RWPE1 (cell line): ENCODE measurements at regions not wholly inside any gene's neighbourhood (a gene's known extent, or its start where the extent isn't known, plus 50 kb on each side); places are given as distances from the start of the nearest gene placed in this dataset.
"Not testable (repeated sequence)": the region's sequence is repeated elsewhere in the genome, so short reads cannot be mapped to it uniquely, and the experiment has no call there.

Source experiments
- CTCF ChIA-PET: fragments of 350-600 bp; sonication (Branson Sonifier 250); formaldehyde crosslinking; extraction: SDS; loops from one replicate; lab custom pipeline; 2021; lab: Yijun Ruan, JAX
- POLR2A ChIA-PET: fragments of 400-600 bp; formaldehyde crosslinking; extraction: SDS; loops from one replicate; lab custom pipeline; 2020; ENCODE audit warnings: antibody characterized with exemption; ENCODE audit not compliant: low non-redundant PET; lab: Yijun Ruan, JAX
- DNase-seq: peaks from one replicate; pipeline ENCODE4 v3.0.0; 2012; ENCODE audit warnings: low spot score
- H3K27ac ChIP-seq: fragments of 450-650 bp; 2 replicates; pipeline ENCODE4 v1.5.1; 2017
- CTCF ChIP-seq: fragments of 450-650 bp; conservative IDR thresholded peaks from 2 replicates; pipeline ENCODE4 v1.5.1; 2017; ENCODE audit warnings: low read depth, mild to moderate bottlenecking

GRCh38 chr11:44368886-44369285 lies 58.9 kb upstream of the ALX4 start:
- H3K27ac ChIP-seq: no peak overlapping the region
- ChIA-PET POLR2A (no interaction called here), CTCF (no interaction called here)
- DNase-seq: no peak
- TF ChIP-seq CTCF: no peak

GRCh38 chr11:44371042-44371441 lies 61.1 kb upstream of the ALX4 start:
- POLR2A ChIA-PET, DNase-seq, CTCF ChIA-PET, H3K27ac ChIP-seq: not testable (repeated sequence)

- TF ChIP-seq CTCF: no peak
- ChIA-PET CTCF (no interaction called here), POLR2A (no interaction called here)
- H3K27ac ChIP-seq: no peak overlapping the region
- DNase-seq: no peak
Observed at GRCh38 chr11:44371706-44372105, 61.8 kb upstream of the ALX4 start.

GRCh38 chr11:44372989-44373388 lies 63.0 kb upstream of the ALX4 start:
- POLR2A ChIA-PET: no interaction called here
- H3K27ac ChIP-seq: no peak overlapping the region
- TF ChIP-seq CTCF: no peak
- CTCF ChIA-PET: no interaction called here
- peak; percentile 13 for DNase-seq

- POLR2A ChIA-PET: no interaction called here
- DNase-seq: no peak
- no peak for TF ChIP-seq CTCF
- no peak overlapping the region for H3K27ac ChIP-seq
- CTCF ChIA-PET: no interaction called here
Observed at GRCh38 chr11:44374001-44374400, 64.1 kb upstream of the ALX4 start.

- no peak for DNase-seq
- TF ChIP-seq CTCF: no peak
- CTCF ChIA-PET: no interaction called here
- POLR2A ChIA-PET: no interaction called here
- no peak overlapping the region for H3K27ac ChIP-seq
Observed at GRCh38 chr11:44376423-44376822, 66.5 kb upstream of the ALX4 start.

- H3K27ac ChIP-seq: no peak overlapping the region
- no peak for DNase-seq
- no peak for TF ChIP-seq CTCF
- ChIA-PET POLR2A (no interaction called here), CTCF (no interaction called here)
Observed at GRCh38 chr11:44377121-44377520, 67.2 kb upstream of the ALX4 start.
